ENCODE measurements at regions not wholly inside any gene's neighbourhood (a gene's known extent, or its start where the extent isn't known, plus 50 kb on each side); places are given as distances from the start of the nearest gene placed in this dataset.

- no peak overlapping the region for H3K4me3 ChIP-seq (ENCODE audit: low read depth, low read length)
- no peak for TF ChIP-seq CTCF (IDR thresholded peaks at IDR 0.05; ENCODE audit: borderline replicate concordance, insufficient read depth, low read depth, low read length)
Measured at GRCh38 chr4:14065406-14065805, 437.9 kb upstream of the BOD1L1 start.

GRCh38 chr4:14066979-14067378, 439.5 kb upstream of the BOD1L1 start:
- H3K4me3 ChIP-seq (ENCODE audit: low read depth, low read length): no peak overlapping the region
- no peak for TF ChIP-seq CTCF (IDR thresholded peaks at IDR 0.05; ENCODE audit: borderline replicate concordance, insufficient read depth, low read depth, low read length)

GRCh38 chr4:14069886-14070285, 442.4 kb upstream of the BOD1L1 start:
- no peak for TF ChIP-seq CTCF (IDR thresholded peaks at IDR 0.05; ENCODE audit: borderline replicate concordance, insufficient read depth, low read depth, low read length)

GRCh38 chr4:14070289-14070880, 442.9 kb upstream of the BOD1L1 start:
- TF ChIP-seq CTCF (IDR thresholded peaks at IDR 0.05; ENCODE audit: borderline replicate concordance, insufficient read depth, low read depth, low read length): no peak
- H3K4me3 ChIP-seq (ENCODE audit: low read depth, low read length): no peak overlapping the region

More at GRCh38 chr4:14069886-14070285, 442.4 kb upstream of the BOD1L1 start:
- no peak overlapping the region for H3K4me3 ChIP-seq (ENCODE audit: low read depth, low read length)

- TF ChIP-seq CTCF (IDR thresholded peaks at IDR 0.05; ENCODE audit: borderline replicate concordance, insufficient read depth, low read depth, low read length): no peak
- no peak overlapping the region for H3K4me3 ChIP-seq (ENCODE audit: low read depth, low read length)
Measured at GRCh38 chr4:14072506-14072905, 445.0 kb upstream of the BOD1L1 start.

- no peak overlapping the region for H3K4me3 ChIP-seq (ENCODE audit: low read depth, low read length)
- TF ChIP-seq CTCF (IDR thresholded peaks at IDR 0.05; ENCODE audit: borderline replicate concordance, insufficient read depth, low read depth, low read length): no peak
Measured at GRCh38 chr4:14076776-14077175, 449.3 kb upstream of the BOD1L1 start.

- no peak for TF ChIP-seq CTCF (IDR thresholded peaks at IDR 0.05; ENCODE audit: borderline replicate concordance, insufficient read depth, low read depth, low read length)
- H3K4me3 ChIP-seq (ENCODE audit: low read depth, low read length): no peak overlapping the region
Measured at GRCh38 chr4:14078326-14078725, 450.8 kb upstream of the BOD1L1 start.

All from GM12875 (cell line).